Prostate gland (tissue), 2 donors: ENCODE measurements at regions not wholly inside any gene's neighbourhood (a gene's known extent, or its start where the extent isn't known, plus 50 kb on each side); places are given as distances from the start of the nearest gene placed in this dataset.

Source experiments
- DNase-seq: peaks from one replicate; pipeline ENCODE4 v3.0.0-alpha.2; 2019; ENCODE audit warnings: low spot score
- H3K27ac ChIP-seq, 2 donors: fragments of 200-600 bp; sonication (generic); 2 replicates each; pipeline ENCODE4 v1.5.1; 2017 to 2019
- H3K27me3 ChIP-seq: fragments of 200-600 bp; sonication (generic); replicated peaks from 2 replicates; pipeline ENCODE4 v1.5.1; 2019; ENCODE audit not compliant: insufficient read depth
- H3K36me3 ChIP-seq, 2 donors: fragments of 200-600 bp; sonication (generic); 1 replicate in 1 of 2; 2 replicates in 1 of 2; pipeline versions ENCODE4 v1.5.1 to v1.8.1; 2017 to 2019
- H3K4me1 ChIP-seq: fragments of 200-600 bp; sonication (generic); replicated peaks from 2 replicates; pipeline ENCODE4 v1.5.1; 2019
- H3K4me3 ChIP-seq, 2 donors: fragments of 200-600 bp; sonication (generic); 2 replicates each; pipeline ENCODE4 v1.5.1; 2017 to 2019
- H3K9me3 ChIP-seq: fragments of 200-600 bp; sonication (generic); 2 replicates; pipeline ENCODE4 v1.5.1; 2017
- POLR2A ChIP-seq: fragments of 450-650 bp; IDR thresholded peaks from one replicate; pipeline ENCODE4 v1.6.1; 2016; ENCODE audit warnings: antibody characterized with exemption, mild to moderate bottlenecking
- POLR2AphosphoS5 ChIP-seq: sonication (generic); formaldehyde crosslinking; IDR thresholded peaks from one replicate; pipeline ENCODE4 v1.6.1; 2017; ENCODE audit warnings: antibody characterized with exemption
- WGBS: methylation state at CpG from one replicate; pipeline ENCODE4 v1.1.5; 2018; 5-methylcytosine and 5-hydroxymethylcytosine counted together
- intact Hi-C: fragments of 100-400 bp; cut with DNase I; formaldehyde crosslinking; loops from one replicate; pipeline ENCODE4 v1.14.2; 2022
- TF ChIP-seq, protein P1 (sequence below), 4 experiments: fragments of 200-600 bp in 2 of 4; fragments of 450-650 bp in 2 of 4; sonication (generic) in 2 of 4; IDR thresholded peaks; 1 replicate in 3 of 4; 2 replicates in 1 of 4; pipeline ENCODE4 v1.5.1; 2016 to 2019; ENCODE audit warnings: antibody characterized with exemption in 4 of 4, mild to moderate bottlenecking in 2 of 4, moderate library complexity in 2 of 4

GRCh38 chr1:68975212-68975933, 478.5 kb upstream of the DEPDC1 start:
- Histone ChIP-seq H3K9me3 (no peaks in the 10 kb centered on the region), H3K27ac (no peak overlapping the region), H3K36me3 (no peaks in the 10 kb centered on the region), H3K4me1 (no peaks in the 10 kb centered on the region), H3K27me3 (no peaks in the 10 kb centered on the region), H3K4me3 (no peak overlapping the region)
- intact Hi-C loops, result no loop called here
- TF ChIP-seq, protein P1, sequence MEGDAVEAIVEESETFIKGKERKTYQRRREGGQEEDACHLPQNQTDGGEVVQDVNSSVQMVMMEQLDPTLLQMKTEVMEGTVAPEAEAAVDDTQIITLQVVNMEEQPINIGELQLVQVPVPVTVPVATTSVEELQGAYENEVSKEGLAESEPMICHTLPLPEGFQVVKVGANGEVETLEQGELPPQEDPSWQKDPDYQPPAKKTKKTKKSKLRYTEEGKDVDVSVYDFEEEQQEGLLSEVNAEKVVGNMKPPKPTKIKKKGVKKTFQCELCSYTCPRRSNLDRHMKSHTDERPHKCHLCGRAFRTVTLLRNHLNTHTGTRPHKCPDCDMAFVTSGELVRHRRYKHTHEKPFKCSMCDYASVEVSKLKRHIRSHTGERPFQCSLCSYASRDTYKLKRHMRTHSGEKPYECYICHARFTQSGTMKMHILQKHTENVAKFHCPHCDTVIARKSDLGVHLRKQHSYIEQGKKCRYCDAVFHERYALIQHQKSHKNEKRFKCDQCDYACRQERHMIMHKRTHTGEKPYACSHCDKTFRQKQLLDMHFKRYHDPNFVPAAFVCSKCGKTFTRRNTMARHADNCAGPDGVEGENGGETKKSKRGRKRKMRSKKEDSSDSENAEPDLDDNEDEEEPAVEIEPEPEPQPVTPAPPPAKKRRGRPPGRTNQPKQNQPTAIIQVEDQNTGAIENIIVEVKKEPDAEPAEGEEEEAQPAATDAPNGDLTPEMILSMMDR (IDR thresholded peaks at IDR 0.05), result no peak
- TF ChIP-seq POLR2AphosphoS5, result no peak
- no peak for DNase-seq
- 48% methylated on average over 4 of the region's 4 CpGs for WGBS

GRCh38 chr1:68976916-68977610, 480.2 kb upstream of the DEPDC1 start:
- no peak for TF ChIP-seq POLR2AphosphoS5
- TF ChIP-seq, protein P1 (IDR thresholded peaks at IDR 0.05), result no peak
- no peak for TF ChIP-seq POLR2A
- Histone ChIP-seq H3K4me3 (no peak overlapping the region), H3K27ac (no peak overlapping the region), H3K36me3 (no peaks in the 10 kb centered on the region), H3K4me1 (no peaks in the 10 kb centered on the region), H3K27me3 (no peaks in the 10 kb centered on the region), H3K9me3 (no peaks in the 10 kb centered on the region)
- intact Hi-C loops, result no loop called here
- WGBS, result 87% methylated on average over 4 of the region's 4 CpGs
- no peak for DNase-seq

DNA sequence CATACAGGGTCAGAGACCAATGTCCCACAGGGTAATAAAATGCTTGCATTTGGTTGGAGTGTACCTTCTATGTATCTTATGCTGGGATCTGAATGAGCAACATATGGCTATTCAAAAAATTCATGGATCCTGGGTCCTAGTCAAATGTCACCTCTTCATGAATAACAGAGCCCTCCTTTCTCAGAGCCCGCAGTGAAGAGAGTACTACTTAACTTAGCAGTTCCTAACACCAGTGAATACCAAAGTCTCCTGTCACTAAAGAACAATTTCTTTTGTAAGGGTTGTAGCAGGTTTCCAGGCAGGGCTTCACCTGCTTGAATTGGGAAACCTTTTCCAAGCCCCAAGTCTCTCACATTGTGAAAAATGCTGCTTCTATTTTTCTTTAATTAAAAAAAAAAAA, 483.0 kb upstream of the DEPDC1 start:
- intact Hi-C loops, result no loop called here
- Histone ChIP-seq H3K27me3 (no peaks in the 10 kb centered on the region), H3K9me3 (no peaks in the 10 kb centered on the region), H3K36me3 (no peaks in the 10 kb centered on the region), H3K27ac (no peak overlapping the region), H3K4me1 (no peaks in the 10 kb centered on the region), H3K4me3 (no peak overlapping the region)
- 86% methylated on average over 1 of the region's 1 CpG for WGBS
- no peak for DNase-seq
- no peak for TF ChIP-seq POLR2AphosphoS5
- TF ChIP-seq POLR2A, result no peak

GRCh38 chr1:68984289-68984688, 487.4 kb upstream of the DEPDC1 start:
- H3K9me3 ChIP-seq, result no peaks in the 10 kb centered on the region
- DNase-seq, result no peak
- no peak overlapping the region for H3K27ac ChIP-seq
- 88% methylated on average over 2 of the region's 2 CpGs for WGBS
- H3K4me3 ChIP-seq, result no peak overlapping the region
- H3K27me3 ChIP-seq, result no peaks in the 10 kb centered on the region
- H3K4me1 ChIP-seq, result no peaks in the 10 kb centered on the region
- TF ChIP-seq, protein P1 (IDR thresholded peaks at IDR 0.05), result no peak
- TF ChIP-seq POLR2A (no peak), POLR2AphosphoS5 (no peak)
- no peaks in the 10 kb centered on the region for H3K36me3 ChIP-seq
- intact Hi-C loops, result no loop called here

DNA sequence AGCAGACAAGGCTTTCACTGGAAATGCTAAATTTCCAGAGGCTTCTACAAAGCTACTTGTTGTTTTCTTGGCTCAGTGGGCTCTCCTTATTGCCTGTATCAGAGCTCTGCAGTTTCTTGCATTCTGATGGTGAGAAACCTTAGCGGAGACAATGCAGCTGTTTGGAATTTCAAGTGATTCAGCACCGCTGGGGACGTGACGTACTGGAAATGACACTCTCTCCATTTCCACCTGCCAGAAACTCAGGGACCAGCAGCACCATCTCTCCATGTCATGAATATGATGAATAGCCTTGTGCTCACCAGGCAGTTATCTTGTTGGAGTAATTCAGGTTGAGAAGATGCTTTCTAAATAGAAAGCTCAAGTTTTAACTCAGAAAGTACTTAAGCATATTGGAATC, 497.2 kb upstream of the DEPDC1 start:
- Histone ChIP-seq H3K4me3 (no peak overlapping the region), H3K27ac (no peak overlapping the region), H3K4me1 (no peaks in the 10 kb centered on the region), H3K9me3 (no peaks in the 10 kb centered on the region), H3K27me3 (no peaks in the 10 kb centered on the region), H3K36me3 (no peaks in the 10 kb centered on the region)
- intact Hi-C loops, result no loop called here
- WGBS, result 78% methylated on average over 4 of the region's 4 CpGs
- TF ChIP-seq POLR2A, result no peak
- DNase-seq, result no peak

DNA sequence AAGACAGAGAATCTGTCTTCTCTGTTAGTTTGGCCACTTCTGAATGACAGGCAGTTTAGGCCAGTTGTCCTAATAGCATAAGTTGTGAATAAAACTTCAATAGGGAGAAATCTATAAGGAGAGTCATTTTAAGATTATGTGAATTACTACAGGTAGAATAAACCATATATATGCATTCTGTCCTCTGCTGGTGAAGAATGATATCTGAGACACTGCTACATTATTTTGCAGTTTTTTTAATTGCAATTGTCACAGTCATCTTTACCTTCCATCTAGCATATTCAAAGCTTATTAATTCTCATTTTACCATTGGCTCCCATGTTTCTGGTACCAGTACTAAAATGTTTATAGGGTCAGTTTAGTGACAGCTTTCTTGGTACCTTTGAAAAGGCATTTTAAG, 519.6 kb upstream of the DEPDC1 start:
- intact Hi-C loops, result no loop called here

More for the DNA sequence above, 519.6 kb upstream of the DEPDC1 start:
- Histone ChIP-seq H3K36me3 (no peaks in the 10 kb centered on the region), H3K4me3 (no peak overlapping the region), H3K9me3 (no peaks in the 10 kb centered on the region), H3K27ac (no peak overlapping the region), H3K27me3 (no peaks in the 10 kb centered on the region), H3K4me1 (no peaks in the 10 kb centered on the region)
- DNase-seq, result no peak
- TF ChIP-seq, protein P1 (IDR thresholded peaks at IDR 0.05), result no peak
- TF ChIP-seq POLR2A (no peak), POLR2AphosphoS5 (no peak)
